Trophoblast cell (in vitro differentiated cells and primary cell): ENCODE measurements at regions not wholly inside any gene's neighbourhood (a gene's known extent, or its start where the extent isn't known, plus 50 kb on each side); places are given as distances from the start of the nearest gene placed in this dataset.

Experiments
- DNase-seq, 2 donors: peaks; one replicate each; pipeline ENCODE4 v3.0.0-alpha.2; 2016
- H2AFZ ChIP-seq: 2 replicates; pipeline ENCODE4 v1.6.1; 2013; ENCODE audit warnings: low read length, moderate library complexity, mild to moderate bottlenecking; ENCODE audit not compliant: insufficient read depth, poor library complexity
- H2AK5ac ChIP-seq: 2 replicates; pipeline ENCODE4 v1.6.1; 2013; ENCODE audit warnings: mild to moderate bottlenecking, low read length
- H2BK120ac ChIP-seq: 2 replicates; pipeline ENCODE4 v1.6.1; 2013; ENCODE audit warnings: low read length, mild to moderate bottlenecking, moderate library complexity; ENCODE audit not compliant: insufficient read depth, poor library complexity
- H2BK12ac ChIP-seq: 2 replicates; pipeline ENCODE4 v1.6.1; 2013; ENCODE audit warnings: mild to moderate bottlenecking, low read length, moderate library complexity
- H2BK5ac ChIP-seq: 2 replicates; pipeline ENCODE4 v1.6.1; 2013; ENCODE audit warnings: low read length, low read depth, moderate library complexity, mild to moderate bottlenecking; ENCODE audit not compliant: poor library complexity
- H3K14ac ChIP-seq: 2 replicates; pipeline ENCODE4 v1.6.1; 2013; ENCODE audit warnings: mild to moderate bottlenecking, low read length
- H3K18ac ChIP-seq: 2 replicates; pipeline ENCODE4 v1.6.1; 2013; ENCODE audit warnings: mild to moderate bottlenecking, low read length
- H3K23ac ChIP-seq: 2 replicates; pipeline ENCODE4 v1.6.1; 2013; ENCODE audit warnings: low read length
- H3K27ac ChIP-seq: 2 replicates; pipeline ENCODE4 v1.5.1; 2013; ENCODE audit warnings: low read depth, mild to moderate bottlenecking, inconsistent platforms, low read length, moderate library complexity
- H3K27me3 ChIP-seq: 2 replicates; pipeline ENCODE4 v1.6.1; 2013; ENCODE audit warnings: inconsistent platforms, mild to moderate bottlenecking, low read length, moderate library complexity; ENCODE audit not compliant: insufficient read depth
- H3K36me3 ChIP-seq, 2 experiments: 1 replicate in 1 of 2; 2 replicates in 1 of 2; pipeline ENCODE4 v1.6.1; 2013; ENCODE audit warnings: low read length in 2 of 2, mild to moderate bottlenecking in 2 of 2, moderate library complexity in 1 of 2; ENCODE audit not compliant: insufficient read depth in 2 of 2, control insufficient read depth in 1 of 2
- H3K4ac ChIP-seq: 2 replicates; pipeline ENCODE4 v1.6.1; 2013; ENCODE audit warnings: low read depth, mild to moderate bottlenecking, low read length, moderate library complexity
- H3K4me1 ChIP-seq, 2 experiments: 1 replicate in 1 of 2; 2 replicates in 1 of 2; pipeline ENCODE4 v1.6.1; 2013; ENCODE audit warnings: low read length in 2 of 2, mild to moderate bottlenecking in 2 of 2, moderate library complexity in 1 of 2; ENCODE audit not compliant: insufficient read depth in 2 of 2, control insufficient read depth in 1 of 2
- H3K4me2 ChIP-seq: 2 replicates; pipeline ENCODE4 v1.6.1; 2013; ENCODE audit warnings: inconsistent platforms, mild to moderate bottlenecking, low read length, moderate library complexity
- H3K4me3 ChIP-seq: 2 replicates; pipeline ENCODE4 v1.5.1; 2013; ENCODE audit warnings: mild to moderate bottlenecking, low read depth, low read length, inconsistent platforms
- H3K79me1 ChIP-seq: one replicate; pipeline ENCODE4 v1.6.1; 2013; ENCODE audit warnings: low read length
- H3K79me2 ChIP-seq: 2 replicates; pipeline ENCODE4 v1.6.1; 2013; ENCODE audit warnings: low read length, mild to moderate bottlenecking; ENCODE audit not compliant: control insufficient read depth, insufficient read depth, poor library complexity
- H3K9ac ChIP-seq: 2 replicates; pipeline ENCODE4 v1.6.1; 2013; ENCODE audit warnings: mild to moderate bottlenecking, low read length
- H3K9me3 ChIP-seq: 2 replicates; pipeline ENCODE4 v1.6.1; 2013; ENCODE audit warnings: low read depth, mild to moderate bottlenecking, control low read depth, inconsistent platforms, low read length; ENCODE audit not compliant: insufficient read depth
- H4K12ac ChIP-seq: 2 replicates; pipeline ENCODE4 v1.6.1; 2013; ENCODE audit warnings: low read depth, mild to moderate bottlenecking, low read length, moderate library complexity
- H4K8ac ChIP-seq: 2 replicates; pipeline ENCODE4 v1.6.1; 2013; ENCODE audit warnings: low read depth, mild to moderate bottlenecking, low read length, moderate library complexity
- H4K91ac ChIP-seq: one replicate; pipeline ENCODE4 v1.6.1; 2013; ENCODE audit warnings: low read depth, mild to moderate bottlenecking, low read length, moderate library complexity
- WGBS: extraction: QIAGEN DNeasy Blood & Tissue Kit; methylation state at CpG from one replicate; pipeline ENCODE4 v1.1.7; 2013; ENCODE audit warnings: missing lambda C conversion rate; ENCODE audit not compliant: insufficient read length, insufficient coverage; ENCODE audit errors: extremely low coverage; 5-methylcytosine and 5-hydroxymethylcytosine counted together

DNA sequence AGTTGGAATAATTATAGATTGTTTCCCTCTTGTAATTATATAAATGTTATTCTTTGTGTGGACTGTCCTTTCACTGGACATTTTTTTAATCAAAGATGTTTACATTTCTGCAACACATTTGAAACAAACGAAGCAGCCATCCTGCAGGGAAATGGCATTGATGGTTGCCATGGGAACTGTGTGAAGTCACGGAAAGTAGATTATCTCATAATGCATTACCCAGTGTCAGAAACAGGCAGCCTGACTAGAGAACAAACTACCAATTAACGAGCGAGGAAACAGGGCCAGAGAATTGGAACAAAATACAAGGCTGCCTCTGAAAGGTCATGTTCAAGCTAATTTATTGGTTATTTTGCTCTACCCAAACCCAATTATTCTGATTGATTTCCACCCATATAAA, 96.9 kb upstream of the LARGE1 start:
- no peak overlapping the region for H3K27ac ChIP-seq
- WGBS = no CpG with 5 or more reads among the region's 4 CpGs
- H3K4ac ChIP-seq = no peak overlapping the region
- no peaks in the 10 kb centered on the region for H3K79me2 ChIP-seq
- no peak overlapping the region for H2AK5ac ChIP-seq
- no peak overlapping the region for H4K8ac ChIP-seq
- H3K27me3 ChIP-seq = no peaks in the 10 kb centered on the region
- H2AFZ ChIP-seq = no peak overlapping the region
- no peaks in the 10 kb centered on the region for H3K9me3 ChIP-seq
- H3K9ac ChIP-seq = no peak overlapping the region
- no peak overlapping the region for H2BK12ac ChIP-seq
- no peak overlapping the region for H3K23ac ChIP-seq
- H3K79me1 ChIP-seq = no peaks in the 10 kb centered on the region
- no peak overlapping the region for H3K18ac ChIP-seq
- H3K4me2 ChIP-seq = no peak overlapping the region
- no peak overlapping the region for H4K12ac ChIP-seq
- H4K91ac ChIP-seq = no peak overlapping the region
- H3K4me3 ChIP-seq = no peak overlapping the region
- no peak overlapping the region for H2BK5ac ChIP-seq
- H3K14ac ChIP-seq = no peak overlapping the region
- no peak overlapping the region for H2BK120ac ChIP-seq
- DNase-seq = no peak
- no peaks in the 10 kb centered on the region for H3K4me1 ChIP-seq
- no peaks in the 10 kb centered on the region for H3K36me3 ChIP-seq

DNA sequence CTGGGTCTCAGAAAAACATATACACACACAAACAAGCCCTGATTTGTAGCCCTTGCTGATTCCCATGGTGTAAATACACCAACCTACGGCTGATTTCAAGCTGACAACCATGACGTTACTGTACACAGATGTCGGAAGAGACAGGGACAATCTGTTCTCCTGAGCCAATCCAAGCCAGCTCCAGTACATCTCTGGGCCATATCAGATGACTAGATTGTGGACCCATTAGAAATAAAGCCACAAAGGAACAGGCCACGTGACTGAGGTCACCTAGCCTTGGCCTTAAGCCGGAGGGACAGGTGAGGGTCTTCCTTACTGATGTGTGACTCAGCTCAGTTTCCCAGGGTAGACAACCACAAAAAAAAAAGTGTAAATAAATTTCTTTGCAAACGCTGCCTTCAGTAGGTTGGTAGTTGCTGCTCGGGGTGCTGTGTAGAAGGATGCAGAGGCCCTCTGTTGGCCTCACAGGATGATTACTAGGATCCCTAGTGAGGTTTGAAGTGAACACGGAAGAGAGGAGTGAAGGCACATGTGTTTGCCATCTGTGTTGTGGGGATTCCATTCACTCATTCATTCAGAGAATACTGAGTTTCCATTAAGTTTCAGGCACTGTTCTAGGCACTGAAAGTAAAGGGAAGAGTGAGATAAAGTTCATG, 99.0 kb upstream of the LARGE1 start:
- Histone ChIP-seq H2AFZ (no peak overlapping the region), H4K8ac (no peak overlapping the region), H3K27me3 (no peaks in the 10 kb centered on the region), H3K4me3 (no peak overlapping the region), H2BK5ac (no peak overlapping the region), H2BK12ac (no peak overlapping the region), H3K23ac (no peak overlapping the region), H2BK120ac (no peak overlapping the region), H2AK5ac (no peak overlapping the region), H3K4ac (no peak overlapping the region), H4K91ac (no peak overlapping the region), H3K79me1 (no peaks in the 10 kb centered on the region), H3K9ac (no peak overlapping the region), H3K36me3 (no peaks in the 10 kb centered on the region), H3K4me2 (no peak overlapping the region), H4K12ac (no peak overlapping the region), H3K4me1 (no peaks in the 10 kb centered on the region), H3K18ac (no peak overlapping the region), H3K9me3 (no peaks in the 10 kb centered on the region), H3K27ac (no peak overlapping the region), H3K14ac (no peak overlapping the region), H3K79me2 (no peaks in the 10 kb centered on the region)
- DNase-seq = no peak
- no CpG with 5 or more reads among the region's 8 CpGs for WGBS

DNA sequence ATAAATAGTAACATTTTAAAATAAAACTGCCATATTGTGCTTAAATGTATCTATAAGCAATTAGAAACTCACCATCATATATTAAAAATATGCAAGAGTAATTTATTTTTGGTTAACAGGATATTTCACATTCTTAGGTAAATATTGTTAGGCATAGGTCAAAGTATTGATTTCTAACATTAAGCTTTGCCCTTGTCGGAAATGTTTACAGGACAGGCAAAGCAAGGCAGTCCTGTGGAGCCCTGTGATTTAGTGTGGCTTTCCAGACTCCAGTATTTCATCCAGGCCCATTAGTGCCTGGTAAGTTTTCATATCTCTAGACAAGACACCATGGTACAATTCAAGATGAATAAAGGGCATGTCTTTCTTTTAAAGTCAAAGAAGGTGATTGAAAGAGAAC, 114.9 kb upstream of the LARGE1 start:
- H3K4ac ChIP-seq = no peak overlapping the region
- H3K79me2 ChIP-seq = no peaks in the 10 kb centered on the region
- no peak overlapping the region for H3K27ac ChIP-seq
- H2AK5ac ChIP-seq = no peak overlapping the region
- H3K9me3 ChIP-seq = no peaks in the 10 kb centered on the region
- no peaks in the 10 kb centered on the region for H3K4me1 ChIP-seq
- H3K23ac ChIP-seq = no peak overlapping the region
- no peaks in the 10 kb centered on the region for H3K79me1 ChIP-seq
- H2BK5ac ChIP-seq = no peak overlapping the region
- no peak overlapping the region for H4K12ac ChIP-seq
- no peak for DNase-seq
- H3K14ac ChIP-seq = no peak overlapping the region
- no peak overlapping the region for H3K4me3 ChIP-seq
- no peak overlapping the region for H2BK12ac ChIP-seq
- no peak overlapping the region for H3K9ac ChIP-seq
- no CpG with 5 or more reads among the region's 1 CpG for WGBS
- no peaks in the 10 kb centered on the region for H3K36me3 ChIP-seq
- H2AFZ ChIP-seq = no peak overlapping the region
- no peak overlapping the region for H2BK120ac ChIP-seq
- H4K91ac ChIP-seq = no peak overlapping the region
- no peak overlapping the region for H4K8ac ChIP-seq
- H3K27me3 ChIP-seq = no peaks in the 10 kb centered on the region
- no peak overlapping the region for H3K4me2 ChIP-seq
- no peak overlapping the region for H3K18ac ChIP-seq

DNA sequence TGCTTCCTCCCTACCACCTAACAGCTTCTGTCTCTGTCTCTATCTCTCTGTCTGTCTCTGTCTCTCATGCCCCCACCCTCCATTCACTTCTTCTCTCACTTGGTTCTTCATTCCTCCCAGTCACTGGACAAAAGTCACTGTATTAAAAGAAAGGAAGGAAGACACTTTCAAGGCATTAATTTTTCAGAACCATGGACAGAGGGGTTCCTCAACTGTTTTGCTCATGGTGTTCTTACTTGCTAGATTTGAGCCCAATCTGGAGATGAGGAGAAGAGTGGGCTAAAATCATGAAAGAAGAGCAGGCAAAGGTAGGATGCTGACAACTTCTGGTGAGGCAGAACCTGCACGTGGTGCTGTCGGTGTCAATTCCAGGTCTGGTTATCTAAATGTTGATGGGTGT, 116.7 kb upstream of the LARGE1 start:
- no peak overlapping the region for H4K8ac ChIP-seq
- no peak overlapping the region for H3K18ac ChIP-seq
- H4K12ac ChIP-seq = no peak overlapping the region
- no peaks in the 10 kb centered on the region for H3K79me1 ChIP-seq
- DNase-seq = no peak
- H3K79me2 ChIP-seq = no peaks in the 10 kb centered on the region
- H2AFZ ChIP-seq = no peak overlapping the region
- H3K4me2 ChIP-seq = no peak overlapping the region
- H3K4me3 ChIP-seq = no peak overlapping the region
- H2BK5ac ChIP-seq = no peak overlapping the region
- H2BK12ac ChIP-seq = no peak overlapping the region
- H2BK120ac ChIP-seq = no peak overlapping the region
- H3K27me3 ChIP-seq = no peaks in the 10 kb centered on the region
- H3K23ac ChIP-seq = no peak overlapping the region
- H4K91ac ChIP-seq = no peak overlapping the region
- no peaks in the 10 kb centered on the region for H3K9me3 ChIP-seq
- H2AK5ac ChIP-seq = no peak overlapping the region
- WGBS = no CpG with 5 or more reads among the region's 2 CpGs
- H3K9ac ChIP-seq = no peak overlapping the region
- no peak overlapping the region for H3K14ac ChIP-seq
- H3K36me3 ChIP-seq = no peaks in the 10 kb centered on the region
- H3K27ac ChIP-seq = no peak overlapping the region
- no peak overlapping the region for H3K4ac ChIP-seq
- no peaks in the 10 kb centered on the region for H3K4me1 ChIP-seq
